ENCODE measurements at regions not wholly inside any gene's neighbourhood (a gene's known extent, or its start where the extent isn't known, plus 50 kb on each side); places are given as distances from the start of the nearest gene placed in this dataset.
"Not testable (repeated sequence)": the region's sequence is repeated elsewhere in the genome, so short reads cannot be mapped to it uniquely, and the experiment has no call there.

DNA sequence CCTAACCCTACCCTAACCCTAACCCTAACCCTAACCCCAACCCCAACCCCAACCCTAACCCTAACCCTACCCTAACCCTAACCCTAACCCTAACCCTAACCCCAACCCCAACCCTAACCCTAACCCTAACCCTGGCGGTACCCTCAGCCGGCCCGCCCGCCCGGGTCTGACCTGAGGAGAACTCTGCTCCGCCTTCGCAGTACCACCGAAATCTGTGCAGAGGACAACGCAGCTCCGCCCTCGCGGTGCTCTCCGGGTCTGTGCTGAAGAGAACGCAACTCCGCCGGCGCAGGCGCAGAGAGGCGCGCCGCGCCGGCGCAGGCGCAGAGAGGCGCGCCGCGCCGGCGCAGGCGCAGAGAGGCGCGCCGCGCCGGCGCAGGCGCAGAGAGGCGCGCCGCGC, 56.1 kb upstream of the IQSEC3 start:
- in situ Hi-C loops (cut with HindIII; ENCODE audit: low pct_unique_long_range_greater_than_20kb, low sequenced_read_pairs); DNase-seq (ENCODE audit: low read depth in 1 of 2, low spot score in 1 of 2): not testable (repeated sequence)

DNA sequence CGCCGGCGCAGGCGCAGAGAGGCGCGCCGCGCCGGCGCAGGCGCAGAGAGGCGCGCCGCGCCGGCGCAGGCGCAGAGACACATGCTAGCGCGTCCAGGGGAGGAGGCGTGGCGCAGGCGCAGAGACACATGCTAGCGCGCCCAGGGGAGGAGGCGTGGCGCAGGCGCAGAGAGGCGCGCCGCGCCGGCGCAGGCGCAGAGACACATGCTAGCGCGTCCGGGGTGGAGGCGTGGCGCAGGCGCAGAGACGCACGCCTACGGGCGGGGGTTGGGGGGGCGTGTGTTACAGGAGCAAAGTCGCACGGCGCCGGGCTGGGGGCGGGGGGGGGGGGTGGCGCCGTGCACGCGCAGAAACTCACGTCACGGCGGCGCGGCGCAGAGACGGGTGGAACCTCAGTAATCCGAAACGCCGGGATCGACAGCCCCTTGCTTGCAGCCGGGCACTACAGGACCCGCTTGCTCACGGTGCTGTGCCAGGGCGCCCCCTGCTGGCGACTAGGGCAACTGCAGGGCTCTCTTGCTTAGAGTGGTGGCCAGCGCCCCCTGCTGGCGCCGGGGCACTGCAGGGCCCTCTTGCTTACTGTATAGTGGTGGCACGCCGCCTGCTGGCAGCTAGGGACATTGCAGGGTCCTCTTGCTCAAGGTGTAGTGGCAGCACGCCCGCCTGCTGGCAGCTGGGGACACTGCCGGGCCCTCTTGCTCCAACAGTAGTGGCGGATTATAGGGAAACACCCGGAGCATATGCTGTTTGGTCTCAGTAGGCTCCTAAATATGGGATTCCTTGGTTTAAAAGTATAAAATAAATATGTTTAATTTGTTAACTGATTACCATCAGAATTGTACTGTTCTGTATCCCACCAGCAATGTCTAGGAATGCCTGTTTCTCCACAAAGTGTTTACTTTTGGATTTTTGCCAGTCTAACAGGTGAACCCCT, 55.4 kb upstream of the IQSEC3 start:
- in situ Hi-C loops (cut with HindIII; ENCODE audit: low pct_unique_long_range_greater_than_20kb, low sequenced_read_pairs); DNase-seq (ENCODE audit: low read depth in 1 of 2, low spot score in 1 of 2): not testable (repeated sequence)

DNA sequence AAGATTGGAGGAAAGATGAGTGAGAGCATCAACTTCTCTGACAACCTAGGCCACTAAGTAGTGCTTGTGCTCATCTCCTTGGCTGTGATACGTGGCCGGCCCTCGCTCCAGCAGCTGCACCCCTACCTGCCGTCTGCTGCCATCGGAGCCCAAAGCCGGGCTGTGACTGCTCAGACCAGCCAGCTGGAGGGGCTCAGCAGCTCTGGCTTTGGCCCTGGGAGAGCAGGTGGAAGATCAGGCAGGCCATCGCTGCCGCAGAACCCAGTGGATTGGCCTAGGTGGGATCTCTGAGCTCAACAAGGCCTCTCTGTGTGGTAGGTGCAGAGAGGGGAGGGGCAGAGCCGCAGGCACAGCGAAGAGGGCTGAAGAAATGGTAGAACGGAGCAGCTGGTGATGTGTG, 54.3 kb upstream of the IQSEC3 start:
- DNase-seq (ENCODE audit: low read depth in 1 of 2, low spot score in 1 of 2); in situ Hi-C loops (cut with HindIII; ENCODE audit: low pct_unique_long_range_greater_than_20kb, low sequenced_read_pairs): not testable (repeated sequence)

DNA sequence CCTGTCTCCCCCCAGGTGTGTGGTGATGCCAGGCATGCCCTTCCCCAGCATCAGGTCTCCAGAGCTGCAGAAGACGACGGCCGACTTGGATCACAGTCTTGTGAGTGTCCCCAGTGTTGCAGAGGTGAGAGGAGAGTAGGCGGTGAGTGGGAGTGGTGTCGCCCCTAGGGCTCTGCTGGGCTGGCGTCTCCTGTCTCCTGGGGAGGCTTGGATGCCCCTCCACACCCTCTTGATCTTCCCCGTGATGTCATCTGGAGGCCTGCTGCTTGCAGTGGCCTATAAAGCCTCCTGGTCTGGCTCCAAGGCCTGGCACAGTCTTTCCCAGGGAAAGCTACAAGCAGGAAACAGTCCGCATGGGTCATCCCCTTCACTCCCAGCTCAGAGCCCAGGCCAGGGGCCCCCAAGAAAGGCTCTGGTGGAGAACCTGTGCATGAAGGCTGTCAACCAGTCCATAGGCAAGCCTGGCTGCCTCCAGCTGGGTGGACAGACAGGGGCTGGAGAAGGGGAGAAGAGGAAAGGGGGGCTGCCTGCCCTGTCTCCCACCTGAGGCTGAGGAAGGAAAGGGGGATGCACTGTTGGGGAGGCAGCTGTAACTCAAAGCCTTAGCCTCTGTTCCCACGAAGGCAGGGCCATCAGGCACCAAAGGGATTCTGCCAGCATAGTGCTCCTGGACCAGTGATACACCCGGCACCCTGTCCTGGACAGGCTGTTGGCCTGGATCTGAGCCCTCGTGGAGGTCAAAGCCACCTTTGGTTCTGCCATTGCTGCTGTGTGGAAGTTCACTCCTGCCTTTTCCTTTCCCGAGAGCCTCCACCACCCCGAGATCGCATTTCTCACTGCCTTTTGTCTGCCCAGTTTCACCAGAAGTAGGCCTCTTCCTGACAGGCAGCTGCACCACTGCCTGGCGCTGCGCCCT, 53.6 kb upstream of the IQSEC3 start:
- in situ Hi-C loops (cut with HindIII; ENCODE audit: low pct_unique_long_range_greater_than_20kb, low sequenced_read_pairs); DNase-seq (ENCODE audit: low read depth in 1 of 2, low spot score in 1 of 2): not testable (repeated sequence)

DNA sequence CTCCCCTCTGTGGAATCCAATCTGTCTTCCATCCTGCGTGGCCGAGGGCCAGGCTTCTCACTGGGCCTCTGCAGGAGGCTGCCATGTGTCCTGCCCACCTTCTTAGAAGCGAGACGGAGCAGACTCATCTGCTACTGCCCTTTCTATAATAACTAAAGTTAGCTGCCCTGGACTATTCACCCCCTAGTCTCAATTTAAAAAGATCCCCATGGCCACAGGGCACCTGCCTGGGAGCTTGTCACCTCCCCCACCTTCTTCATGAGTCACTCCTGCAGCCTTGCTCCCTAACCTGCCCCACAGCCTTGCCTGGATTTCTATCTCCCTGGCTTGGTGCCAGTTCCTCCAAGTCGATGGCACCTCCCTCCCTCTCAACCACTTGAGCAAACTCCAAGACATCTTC, 52.7 kb upstream of the IQSEC3 start:
- in situ Hi-C loops (cut with HindIII; ENCODE audit: low pct_unique_long_range_greater_than_20kb, low sequenced_read_pairs) = not testable (repeated sequence)
- peak in 1 of 2 experiments; percentile 62 for DNase-seq (ENCODE audit: low read depth in 1 of 2, low spot score in 1 of 2)

DNA sequence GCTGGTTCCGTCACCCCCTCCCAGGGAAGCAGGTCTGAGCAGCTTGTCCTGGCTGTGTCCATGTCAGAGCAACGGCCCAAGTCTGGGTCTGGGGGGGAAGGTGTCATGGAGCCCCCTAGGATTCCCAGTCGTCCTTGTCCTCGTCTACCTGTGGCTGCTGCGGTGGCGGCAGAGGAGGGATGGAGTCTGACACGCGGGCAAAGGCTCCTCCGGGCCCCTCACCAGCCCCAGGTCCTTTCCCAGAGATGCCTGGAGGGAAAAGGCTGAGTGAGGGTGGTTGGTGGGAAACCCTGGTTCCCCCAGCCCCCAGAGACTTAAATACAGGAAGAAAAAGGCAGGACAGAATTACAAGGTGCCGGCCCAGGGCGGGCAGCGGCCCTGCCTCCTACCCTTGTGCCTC, 51.9 kb upstream of the IQSEC3 start:
- DNase-seq (ENCODE audit: low read depth in 1 of 2, low spot score in 1 of 2); in situ Hi-C loops (cut with HindIII; ENCODE audit: low pct_unique_long_range_greater_than_20kb, low sequenced_read_pairs): not testable (repeated sequence)

DNA sequence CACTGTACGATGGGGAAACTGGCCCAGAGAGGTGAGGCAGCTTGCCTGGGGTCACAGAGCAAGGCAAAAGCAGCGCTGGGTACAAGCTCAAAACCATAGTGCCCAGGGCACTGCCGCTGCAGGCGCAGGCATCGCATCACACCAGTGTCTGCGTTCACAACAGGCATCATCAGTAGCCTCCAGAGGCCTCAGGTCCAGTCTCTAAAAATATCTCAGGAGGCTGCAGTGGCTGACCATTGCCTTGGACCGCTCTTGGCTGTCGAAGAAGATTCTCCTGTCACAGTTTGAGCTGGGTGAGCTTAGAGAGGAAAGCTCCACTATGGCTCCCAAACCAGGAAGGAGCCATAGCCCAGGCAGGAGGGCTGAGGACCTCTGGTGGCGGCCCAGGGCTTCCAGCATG, 51.2 kb upstream of the IQSEC3 start:
- in situ Hi-C loops (cut with HindIII; ENCODE audit: low pct_unique_long_range_greater_than_20kb, low sequenced_read_pairs); DNase-seq (ENCODE audit: low read depth in 1 of 2, low spot score in 1 of 2): not testable (repeated sequence)

DNA sequence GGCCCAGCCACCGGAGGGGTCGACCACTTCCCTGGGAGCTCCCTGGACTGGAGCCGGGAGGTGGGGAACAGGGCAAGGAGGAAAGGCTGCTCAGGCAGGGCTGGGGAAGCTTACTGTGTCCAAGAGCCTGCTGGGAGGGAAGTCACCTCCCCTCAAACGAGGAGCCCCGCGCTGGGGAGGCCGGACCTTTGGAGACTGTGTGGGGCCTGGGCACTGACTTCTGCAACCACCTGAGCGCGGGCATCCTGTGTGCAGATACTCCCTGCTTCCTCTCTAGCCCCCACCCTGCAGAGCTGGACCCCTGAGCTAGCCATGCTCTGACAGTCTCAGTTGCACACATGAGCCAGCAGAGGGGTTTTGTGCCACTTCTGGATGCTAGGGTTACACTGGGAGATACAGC, 50.5 kb upstream of the IQSEC3 start:
- DNase-seq (ENCODE audit: low read depth in 1 of 2, low spot score in 1 of 2); in situ Hi-C loops (cut with HindIII; ENCODE audit: low pct_unique_long_range_greater_than_20kb, low sequenced_read_pairs): not testable (repeated sequence)

DNA sequence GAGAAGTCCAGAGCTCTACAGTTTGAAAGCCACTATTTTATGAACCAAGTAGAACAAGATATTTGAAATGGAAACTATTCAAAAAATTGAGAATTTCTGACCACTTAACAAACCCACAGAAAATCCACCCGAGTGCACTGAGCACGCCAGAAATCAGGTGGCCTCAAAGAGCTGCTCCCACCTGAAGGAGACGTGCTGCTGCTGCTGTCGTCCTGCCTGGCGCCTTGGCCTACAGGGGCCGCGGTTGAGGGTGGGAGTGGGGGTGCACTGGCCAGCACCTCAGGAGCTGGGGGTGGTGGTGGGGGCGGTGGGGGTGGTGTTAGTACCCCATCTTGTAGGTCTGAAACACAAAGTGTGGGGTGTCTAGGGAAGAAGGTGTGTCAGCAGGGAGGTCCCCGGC, 50.0 kb upstream of the IQSEC3 start:
- DNase-seq (ENCODE audit: low read depth in 1 of 2, low spot score in 1 of 2); in situ Hi-C loops (cut with HindIII; ENCODE audit: low pct_unique_long_range_greater_than_20kb, low sequenced_read_pairs): not testable (repeated sequence)

Data from T47D (cell line).